HG03159 (cell line): ENCODE measurements at regions not wholly inside any gene's neighbourhood (a gene's known extent, or its start where the extent isn't known, plus 50 kb on each side); places are given as distances from the start of the nearest gene placed in this dataset.

Experiments
- ATAC-seq: cut with Tn5 transposase; IDR thresholded peaks from one replicate; pipeline ENCODE4 v1.9.1; 2021; ENCODE audit warnings: mild to moderate bottlenecking, moderate library complexity; ENCODE audit not compliant: unreplicated experiment

DNA sequence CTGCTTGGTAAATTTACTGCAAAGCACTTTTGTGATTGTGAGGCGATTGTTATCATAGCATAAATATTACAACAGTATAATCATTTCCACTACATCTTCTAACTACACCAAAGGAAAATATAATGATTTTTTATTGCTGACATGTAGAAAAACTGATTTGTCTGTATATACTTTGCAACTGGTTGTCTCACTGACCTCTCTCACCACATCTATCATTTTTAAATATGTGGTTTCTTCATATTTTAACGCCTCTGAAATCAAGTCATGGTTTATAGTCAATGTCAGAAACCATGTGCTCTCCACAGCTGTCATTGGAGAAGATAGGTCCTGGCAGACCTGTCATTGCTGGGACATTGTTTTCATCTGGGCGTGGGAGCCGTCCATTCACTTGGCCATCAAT is 315.4 kb upstream of the KLF6 start:
- no peak for ATAC-seq

GRCh38 chr10:4099202-4099601 is 314.2 kb upstream of the KLF6 start:
- ATAC-seq, result no peak

DNA sequence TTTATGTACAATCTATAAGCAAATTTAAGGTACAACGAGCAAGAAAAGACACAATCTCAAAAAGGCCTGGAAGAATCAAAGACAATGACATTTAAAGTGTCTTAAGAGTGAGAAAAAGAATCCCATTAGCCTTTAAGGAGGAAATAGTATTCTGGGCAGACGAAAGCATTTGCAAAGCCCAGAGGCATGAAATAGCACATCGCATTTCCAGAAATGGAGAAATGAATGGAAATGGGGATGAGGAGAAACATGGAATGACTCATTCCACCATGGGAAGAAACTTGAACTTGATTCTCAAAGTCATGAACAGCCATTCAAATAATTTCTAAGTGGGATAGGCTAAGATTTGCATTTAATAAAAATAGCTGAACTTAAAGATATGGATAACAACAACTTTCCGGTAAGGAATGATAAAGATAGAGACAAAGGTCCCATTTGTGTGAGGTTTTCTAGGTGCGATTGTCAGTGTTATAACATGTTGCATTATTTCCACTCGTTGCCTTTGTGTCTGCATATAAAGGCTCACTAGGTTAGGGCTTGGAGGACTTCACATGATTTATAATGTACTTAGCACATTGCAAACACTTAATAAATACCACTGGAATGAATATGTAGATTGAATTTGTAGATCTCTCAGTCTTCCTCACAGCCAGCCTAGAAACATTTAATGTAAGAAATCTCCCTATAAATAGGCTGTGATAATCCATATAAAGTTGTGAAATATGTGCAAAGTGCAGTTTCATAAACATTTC is 310.3 kb upstream of the KLF6 start:
- ATAC-seq, result no peak

- ATAC-seq, result no peak
Observed at GRCh38 chr10:4094751-4095150, 309.7 kb upstream of the KLF6 start.

DNA sequence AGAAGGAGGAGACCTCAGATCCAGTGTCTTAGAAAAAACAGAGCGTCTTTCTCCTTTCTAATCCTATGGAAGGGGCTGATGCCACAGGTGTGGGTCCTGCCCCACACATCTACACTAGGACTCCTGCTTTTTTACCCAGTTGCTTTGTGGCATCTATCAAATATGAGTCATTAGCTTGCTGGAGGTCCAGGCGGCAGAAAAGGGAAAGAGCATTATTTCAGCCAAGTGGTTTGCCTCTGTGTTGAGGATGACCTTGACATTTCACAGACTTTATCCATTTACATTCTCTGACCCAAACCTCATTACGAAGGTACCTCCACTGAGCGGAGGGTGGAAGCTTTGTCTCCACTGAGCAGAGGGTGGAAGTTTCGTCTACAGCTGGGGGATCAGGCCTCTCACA is 308.4 kb upstream of the KLF6 start:
- ATAC-seq, result no peak

DNA sequence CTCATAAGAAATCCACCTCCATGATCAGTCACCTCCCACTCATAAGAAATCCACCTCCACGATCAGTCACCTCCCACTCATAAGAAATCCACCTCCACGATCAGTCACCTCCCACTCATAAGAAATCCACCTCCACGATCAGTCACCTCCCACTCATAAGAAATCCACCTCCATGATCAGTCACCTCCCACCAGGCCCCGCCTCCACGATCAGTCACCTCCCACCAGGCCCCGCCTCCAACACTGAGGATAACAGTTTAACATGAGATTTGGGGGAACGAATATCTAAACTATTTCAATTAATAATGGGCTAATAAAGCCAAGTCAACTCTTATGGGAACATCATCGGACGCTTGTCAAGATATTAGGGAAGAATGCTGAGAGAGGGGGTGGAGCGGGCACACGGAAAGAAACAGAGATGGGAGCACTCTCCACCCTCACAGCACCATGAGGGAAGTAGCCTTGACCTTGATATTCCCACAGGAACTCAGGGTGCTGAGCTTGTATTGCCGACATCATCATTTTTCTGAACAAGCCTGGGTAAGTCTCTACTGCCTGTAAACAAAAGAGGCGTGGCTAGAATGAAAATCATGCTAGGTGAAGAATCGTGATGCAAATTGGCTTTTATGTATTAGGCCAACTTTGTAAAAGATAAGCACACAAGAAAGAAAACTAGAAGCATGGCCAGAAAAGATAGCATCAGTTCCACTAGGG is 303.5 kb upstream of the KLF6 start:
- ATAC-seq, result no peak

DNA sequence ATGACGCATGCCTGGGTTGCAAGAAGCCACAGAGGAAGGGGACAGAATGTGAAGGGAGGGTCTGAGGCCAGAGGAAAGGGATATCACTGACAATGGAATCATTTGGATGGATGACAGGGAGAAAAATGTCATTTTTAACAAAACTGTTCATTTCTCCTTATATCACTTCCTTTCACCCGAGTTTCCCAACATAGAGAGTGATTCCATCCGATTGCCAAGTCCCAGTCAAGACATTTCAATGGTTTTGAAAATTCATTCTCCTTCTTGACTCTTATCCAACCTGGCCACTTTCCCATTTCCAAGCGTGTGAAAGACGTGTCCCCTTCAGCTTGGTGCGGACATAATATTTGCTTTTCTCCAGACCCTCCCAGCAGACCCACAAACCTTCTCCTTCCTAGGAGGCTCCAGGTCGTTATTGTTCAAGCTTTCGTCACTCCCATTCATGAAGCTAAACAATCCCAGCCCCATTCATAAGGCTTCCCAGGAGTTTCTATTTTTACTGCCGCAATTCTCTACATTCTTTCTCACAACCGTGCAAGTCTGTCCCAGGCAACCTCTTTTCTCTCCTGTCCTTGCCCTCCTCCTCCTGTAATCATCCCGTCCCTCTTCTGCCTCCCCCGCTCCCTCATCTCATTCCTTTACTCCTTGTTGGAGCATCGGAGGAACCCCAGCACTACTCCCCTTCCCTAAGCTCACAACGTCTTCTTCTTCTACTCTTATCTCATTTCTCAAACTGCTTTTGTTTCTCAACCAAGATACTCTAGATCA is 301.3 kb upstream of the KLF6 start:
- no peak for ATAC-seq

DNA sequence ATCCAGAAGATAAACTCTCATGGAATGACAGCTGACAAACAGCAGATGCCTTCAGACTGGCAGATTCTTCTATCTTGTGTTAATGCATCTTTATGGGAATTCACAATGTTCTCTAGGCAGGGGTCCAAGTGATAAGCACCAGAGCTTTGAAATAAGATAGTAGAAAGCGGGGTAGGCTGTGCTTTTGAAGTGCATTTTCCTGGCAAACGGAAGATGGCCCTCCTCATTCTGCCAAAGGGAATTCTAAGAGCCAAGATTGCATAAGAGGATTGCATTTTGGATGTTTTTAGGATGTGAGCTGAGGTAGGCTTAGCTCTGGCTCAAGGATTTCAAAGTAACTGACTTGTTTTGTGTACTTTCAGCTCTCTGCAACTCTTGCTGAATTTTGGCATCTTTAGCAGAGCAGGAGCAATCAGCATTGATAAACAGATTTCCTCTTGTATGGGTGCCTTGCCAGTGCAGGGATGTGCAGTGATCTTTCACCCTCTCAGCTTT is 298.5 kb upstream of the KLF6 start:
- no peak for ATAC-seq

GRCh38 chr10:4082861-4083260 is 297.9 kb upstream of the KLF6 start:
- no peak for ATAC-seq

- no peak for ATAC-seq
Observed at GRCh38 chr10:4081685-4082111, 296.7 kb upstream of the KLF6 start.

GRCh38 chr10:4080225-4080805 is 295.3 kb upstream of the KLF6 start:
- no peak for ATAC-seq

GRCh38 chr10:4079803-4080202 is 294.8 kb upstream of the KLF6 start:
- no peak for ATAC-seq

DNA sequence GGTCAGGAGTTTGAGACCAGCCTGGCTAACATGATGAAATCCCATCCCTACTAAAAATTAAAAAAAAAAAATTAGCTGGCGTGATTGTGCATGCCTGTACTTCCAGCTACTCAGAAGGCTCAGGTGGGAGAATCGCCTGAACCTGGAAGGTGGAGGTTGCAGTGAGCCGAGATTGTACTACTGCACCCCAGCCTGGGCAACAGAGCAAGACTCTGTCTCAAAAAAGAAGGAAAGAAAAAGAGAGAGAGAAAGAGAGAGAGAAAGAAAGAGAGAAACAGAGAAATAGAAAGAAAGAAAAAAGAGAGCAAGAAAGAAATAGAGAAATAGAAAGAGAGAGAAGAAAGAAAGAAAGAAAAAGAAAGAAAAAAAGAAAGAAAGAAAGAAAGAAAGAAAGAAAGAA is 292.8 kb upstream of the KLF6 start:
- no peak for ATAC-seq

DNA sequence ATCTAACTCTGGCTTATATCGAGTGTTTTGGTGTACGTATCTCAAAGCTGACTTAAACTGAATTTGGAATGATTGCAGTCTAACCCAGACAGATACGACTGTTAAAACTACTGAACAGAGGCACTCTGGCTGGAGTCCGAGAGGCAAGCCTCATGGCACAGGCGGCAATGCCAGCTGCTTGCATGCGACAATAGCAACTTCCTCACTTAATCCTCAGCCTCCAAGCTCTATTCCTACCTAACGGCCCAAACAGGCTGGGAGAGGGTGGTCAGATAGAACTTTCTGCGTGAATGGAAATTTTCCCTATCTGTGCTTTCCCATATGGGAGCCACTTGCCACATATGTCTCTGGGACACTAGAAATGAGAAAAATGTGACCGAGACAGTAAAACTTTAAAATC is 292.0 kb upstream of the KLF6 start:
- ATAC-seq, result no peak

GRCh38 chr10:4075443-4075842 is 290.4 kb upstream of the KLF6 start:
- no peak for ATAC-seq

- no peak for ATAC-seq
Observed at GRCh38 chr10:4074545-4075407, 289.8 kb upstream of the KLF6 start.

GRCh38 chr10:4073912-4074311 is 288.9 kb upstream of the KLF6 start:
- ATAC-seq, result no peak

GRCh38 chr10:4070921-4071660 is 286.1 kb upstream of the KLF6 start:
- ATAC-seq, result no peak

GRCh38 chr10:4070184-4070583 is 285.2 kb upstream of the KLF6 start:
- ATAC-seq, result no peak

- ATAC-seq, result no peak
Observed at GRCh38 chr10:4069491-4069890, 284.5 kb upstream of the KLF6 start.
